ENCODE measurements at regions not wholly inside any gene's neighbourhood (a gene's known extent, or its start where the extent isn't known, plus 50 kb on each side); places are given as distances from the start of the nearest gene placed in this dataset.

DNA sequence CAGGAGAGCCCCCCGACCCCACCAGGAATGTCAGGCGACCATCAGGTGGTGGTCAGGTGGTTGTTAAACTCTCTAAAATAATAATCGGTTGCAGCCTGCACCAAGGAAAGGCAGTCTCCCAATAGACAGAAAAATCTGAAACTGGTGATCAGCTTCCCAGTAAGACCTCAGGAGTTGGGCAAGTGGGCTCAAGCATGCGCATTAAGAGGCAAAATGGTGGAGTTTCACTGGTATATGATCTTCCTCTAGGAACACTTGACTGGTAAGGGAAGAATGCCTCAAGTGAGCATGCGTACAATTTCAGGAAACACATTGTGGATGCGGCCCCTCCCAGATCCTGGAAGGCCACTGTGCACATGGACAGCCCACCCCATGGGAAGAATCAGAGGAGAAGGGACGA is 619.9 kb downstream of the TYW1 start:
- TF ChIP-seq, protein P1, sequence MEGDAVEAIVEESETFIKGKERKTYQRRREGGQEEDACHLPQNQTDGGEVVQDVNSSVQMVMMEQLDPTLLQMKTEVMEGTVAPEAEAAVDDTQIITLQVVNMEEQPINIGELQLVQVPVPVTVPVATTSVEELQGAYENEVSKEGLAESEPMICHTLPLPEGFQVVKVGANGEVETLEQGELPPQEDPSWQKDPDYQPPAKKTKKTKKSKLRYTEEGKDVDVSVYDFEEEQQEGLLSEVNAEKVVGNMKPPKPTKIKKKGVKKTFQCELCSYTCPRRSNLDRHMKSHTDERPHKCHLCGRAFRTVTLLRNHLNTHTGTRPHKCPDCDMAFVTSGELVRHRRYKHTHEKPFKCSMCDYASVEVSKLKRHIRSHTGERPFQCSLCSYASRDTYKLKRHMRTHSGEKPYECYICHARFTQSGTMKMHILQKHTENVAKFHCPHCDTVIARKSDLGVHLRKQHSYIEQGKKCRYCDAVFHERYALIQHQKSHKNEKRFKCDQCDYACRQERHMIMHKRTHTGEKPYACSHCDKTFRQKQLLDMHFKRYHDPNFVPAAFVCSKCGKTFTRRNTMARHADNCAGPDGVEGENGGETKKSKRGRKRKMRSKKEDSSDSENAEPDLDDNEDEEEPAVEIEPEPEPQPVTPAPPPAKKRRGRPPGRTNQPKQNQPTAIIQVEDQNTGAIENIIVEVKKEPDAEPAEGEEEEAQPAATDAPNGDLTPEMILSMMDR (IDR thresholded peaks at IDR 0.05; ENCODE audit: low read depth, low read length, missing input control), result no peak
- TF ChIP-seq, protein P2, sequence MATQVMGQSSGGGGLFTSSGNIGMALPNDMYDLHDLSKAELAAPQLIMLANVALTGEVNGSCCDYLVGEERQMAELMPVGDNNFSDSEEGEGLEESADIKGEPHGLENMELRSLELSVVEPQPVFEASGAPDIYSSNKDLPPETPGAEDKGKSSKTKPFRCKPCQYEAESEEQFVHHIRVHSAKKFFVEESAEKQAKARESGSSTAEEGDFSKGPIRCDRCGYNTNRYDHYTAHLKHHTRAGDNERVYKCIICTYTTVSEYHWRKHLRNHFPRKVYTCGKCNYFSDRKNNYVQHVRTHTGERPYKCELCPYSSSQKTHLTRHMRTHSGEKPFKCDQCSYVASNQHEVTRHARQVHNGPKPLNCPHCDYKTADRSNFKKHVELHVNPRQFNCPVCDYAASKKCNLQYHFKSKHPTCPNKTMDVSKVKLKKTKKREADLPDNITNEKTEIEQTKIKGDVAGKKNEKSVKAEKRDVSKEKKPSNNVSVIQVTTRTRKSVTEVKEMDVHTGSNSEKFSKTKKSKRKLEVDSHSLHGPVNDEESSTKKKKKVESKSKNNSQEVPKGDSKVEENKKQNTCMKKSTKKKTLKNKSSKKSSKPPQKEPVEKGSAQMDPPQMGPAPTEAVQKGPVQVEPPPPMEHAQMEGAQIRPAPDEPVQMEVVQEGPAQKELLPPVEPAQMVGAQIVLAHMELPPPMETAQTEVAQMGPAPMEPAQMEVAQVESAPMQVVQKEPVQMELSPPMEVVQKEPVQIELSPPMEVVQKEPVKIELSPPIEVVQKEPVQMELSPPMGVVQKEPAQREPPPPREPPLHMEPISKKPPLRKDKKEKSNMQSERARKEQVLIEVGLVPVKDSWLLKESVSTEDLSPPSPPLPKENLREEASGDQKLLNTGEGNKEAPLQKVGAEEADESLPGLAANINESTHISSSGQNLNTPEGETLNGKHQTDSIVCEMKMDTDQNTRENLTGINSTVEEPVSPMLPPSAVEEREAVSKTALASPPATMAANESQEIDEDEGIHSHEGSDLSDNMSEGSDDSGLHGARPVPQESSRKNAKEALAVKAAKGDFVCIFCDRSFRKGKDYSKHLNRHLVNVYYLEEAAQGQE (IDR thresholded peaks at IDR 0.05), result no peak
- TF ChIP-seq YY1 (IDR thresholded peaks at IDR 0.05) (no peak), TAF1 (conservative IDR thresholded peaks at IDR 0.05) (no peak)
- TF ChIP-seq, protein P3, sequence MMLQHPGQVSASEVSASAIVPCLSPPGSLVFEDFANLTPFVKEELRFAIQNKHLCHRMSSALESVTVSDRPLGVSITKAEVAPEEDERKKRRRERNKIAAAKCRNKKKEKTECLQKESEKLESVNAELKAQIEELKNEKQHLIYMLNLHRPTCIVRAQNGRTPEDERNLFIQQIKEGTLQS (IDR thresholded peaks at IDR 0.05), result no peak
